Panc1 (cell line): ENCODE measurements at regions not wholly inside any gene's neighbourhood (a gene's known extent, or its start where the extent isn't known, plus 50 kb on each side); places are given as distances from the start of the nearest gene placed in this dataset.

Experiments
- CTCF ChIP-seq: fragments of 450-650 bp; IDR thresholded peaks from 2 replicates; pipeline ENCODE4 v1.5.1; 2017; ENCODE audit warnings: mild to moderate bottlenecking
- POLR2AphosphoS5 ChIP-seq: IDR thresholded peaks from 2 replicates; pipeline ENCODE4 v1.6.1; 2012; ENCODE audit warnings: mild to moderate bottlenecking, low read depth, low read length, moderate library complexity

- TF ChIP-seq POLR2AphosphoS5 (no peak), CTCF (no peak)
Measured at GRCh38 chr5:56459394-56460194, 226.5 kb upstream of the ANKRD55 start.
